DMS 273 (cell line): ENCODE measurements at regions not wholly inside any gene's neighbourhood (a gene's known extent, or its start where the extent isn't known, plus 50 kb on each side); places are given as distances from the start of the nearest gene placed in this dataset.

Experiments
- DNase-seq: peaks from one replicate; lab custom pipeline; 2025; ENCODE audit not compliant: unreplicated experiment; lab: John Stamatoyannopoulos, UW

- DNase-seq: no peak
These were observed 156.3 kb upstream of the GSC start for GRCh38 chr14:94926176-94926575.

GRCh38 chr14:94925416-94926173 is 155.7 kb upstream of the GSC start:
- no peak for DNase-seq

- no peak for DNase-seq
These were observed 154.3 kb upstream of the GSC start for GRCh38 chr14:94924189-94924588.

GRCh38 chr14:94923786-94924185 is 153.9 kb upstream of the GSC start:
- no peak for DNase-seq

GRCh38 chr14:94922595-94923239 is 152.8 kb upstream of the GSC start:
- no peak for DNase-seq

- no peak for DNase-seq
These were observed 152.1 kb upstream of the GSC start for GRCh38 chr14:94921882-94922585.

GRCh38 chr14:94921456-94921855 is 151.5 kb upstream of the GSC start:
- no peak for DNase-seq

- DNase-seq: no peak
These were observed 150.0 kb upstream of the GSC start for GRCh38 chr14:94919896-94920295.

GRCh38 chr14:94918896-94919295 is 149.0 kb upstream of the GSC start:
- no peak for DNase-seq

GRCh38 chr14:94917041-94917600 is 147.2 kb upstream of the GSC start:
- DNase-seq: no peak

- DNase-seq: no peak
These were observed 144.3 kb upstream of the GSC start for GRCh38 chr14:94914191-94914590.

- DNase-seq: no peak
These were observed 137.8 kb upstream of the GSC start for GRCh38 chr14:94907626-94908261.

- no peak for DNase-seq
These were observed 137.2 kb upstream of the GSC start for GRCh38 chr14:94906991-94907587.

GRCh38 chr14:94906577-94906976 is 136.7 kb upstream of the GSC start:
- no peak for DNase-seq

GRCh38 chr14:94904636-94905035 is 134.7 kb upstream of the GSC start:
- DNase-seq: no peak

- DNase-seq: no peak
These were observed 134.0 kb upstream of the GSC start for GRCh38 chr14:94903883-94904282.

- no peak for DNase-seq
These were observed 133.4 kb upstream of the GSC start for GRCh38 chr14:94903338-94903737.

- DNase-seq: no peak
These were observed 127.6 kb upstream of the GSC start for GRCh38 chr14:94897561-94897960.

GRCh38 chr14:94897082-94897481 is 127.2 kb upstream of the GSC start:
- no peak for DNase-seq

- no peak for DNase-seq
These were observed 123.7 kb upstream of the GSC start for GRCh38 chr14:94893411-94894160.
